HG03342 (cell line): ENCODE measurements at regions not wholly inside any gene's neighbourhood (a gene's known extent, or its start where the extent isn't known, plus 50 kb on each side); places are given as distances from the start of the nearest gene placed in this dataset.

ENCODE experiments used
- ATAC-seq: cut with Tn5 transposase; IDR thresholded peaks from one replicate; pipeline ENCODE4 v1.9.1; 2021; ENCODE audit warnings: mild to moderate bottlenecking, moderate library complexity; ENCODE audit not compliant: unreplicated experiment

- no peak for ATAC-seq
Measured at GRCh38 chr22:49281467-49282340, 546.0 kb downstream of the BRD1 start.

- no peak for ATAC-seq
Measured at GRCh38 chr22:49278340-49278739, 549.3 kb downstream of the BRD1 start.

GRCh38 chr22:49276567-49276966 lies 551.1 kb downstream of the BRD1 start:
- no peak for ATAC-seq

GRCh38 chr22:49274754-49275380 lies 552.8 kb downstream of the BRD1 start:
- ATAC-seq, result no peak

GRCh38 chr22:49272546-49273125 lies 555.0 kb downstream of the BRD1 start:
- no peak for ATAC-seq

- no peak for ATAC-seq
Measured at GRCh38 chr22:49271831-49272230, 555.8 kb downstream of the BRD1 start.

GRCh38 chr22:49271369-49271727 lies 556.3 kb downstream of the BRD1 start:
- no peak for ATAC-seq

- ATAC-seq, result no peak
Measured at GRCh38 chr22:49270595-49271368, 556.9 kb downstream of the BRD1 start.

- ATAC-seq, result no peak
Measured at GRCh38 chr22:49269928-49270327, 557.7 kb downstream of the BRD1 start.

GRCh38 chr22:49269371-49269770 lies 558.3 kb downstream of the BRD1 start:
- ATAC-seq, result no peak

- ATAC-seq, result no peak
Measured at GRCh38 chr22:49268924-49269323, 558.7 kb downstream of the BRD1 start.

- no peak for ATAC-seq
Measured at GRCh38 chr22:49267996-49268395, 559.7 kb downstream of the BRD1 start.

- ATAC-seq, result no peak
Measured at GRCh38 chr22:49266561-49267519, 560.8 kb downstream of the BRD1 start.

- ATAC-seq, result no peak
Measured at GRCh38 chr22:49264696-49265095, 563.0 kb downstream of the BRD1 start.

GRCh38 chr22:49263101-49263500 lies 564.6 kb downstream of the BRD1 start:
- no peak for ATAC-seq

GRCh38 chr22:49262167-49262566 lies 565.5 kb downstream of the BRD1 start:
- no peak for ATAC-seq

- ATAC-seq, result no peak
Measured at GRCh38 chr22:49261616-49262015, 566.1 kb downstream of the BRD1 start.

GRCh38 chr22:49260681-49261580 lies 566.7 kb downstream of the BRD1 start:
- ATAC-seq, result no peak
